T-helper 1 cell treated with Interleukin-12 subunit alpha and Interleukin-12 subunit beta and Interleukin-4 antibody, amounts not matched to agents 30 μg/mL and 1 μg/mL, for 36 hours (primary cell): ENCODE measurements at regions not wholly inside any gene's neighbourhood (a gene's known extent, or its start where the extent isn't known, plus 50 kb on each side); places are given as distances from the start of the nearest gene placed in this dataset.

Experiments
- H3K27ac Mint-ChIP-seq: one replicate; pipeline ENCODE4 v1.8.0; 2021; ENCODE audit warnings: mild to moderate bottlenecking, mixed read lengths
- H3K27me3 Mint-ChIP-seq: one replicate; pipeline ENCODE4 v1.8.0; 2021; ENCODE audit warnings: low read depth, mixed read lengths
- H3K36me3 Mint-ChIP-seq: one replicate; pipeline ENCODE4 v1.8.0; 2021; ENCODE audit warnings: low read depth, mixed read lengths
- H3K4me1 Mint-ChIP-seq: one replicate; pipeline ENCODE4 v1.8.0; 2021; ENCODE audit warnings: low read depth, mixed read lengths
- H3K4me3 Mint-ChIP-seq: one replicate; pipeline ENCODE4 v1.8.0; 2021; ENCODE audit warnings: mild to moderate bottlenecking, moderate library complexity, mixed read lengths
- H3K9me3 Mint-ChIP-seq: one replicate; pipeline ENCODE4 v1.8.0; 2021; ENCODE audit warnings: mixed read lengths

- Mint-ChIP-seq H3K9me3 (no peaks in the 10 kb centered on the region), H3K4me1 (peaks cover 4% of the 10 kb centered on the region), H3K27me3 (peaks cover 27% of the 10 kb centered on the region), H3K36me3 (no peaks in the 10 kb centered on the region), H3K27ac (no peak overlapping the region), H3K4me3 (no peak overlapping the region)
Measured at GRCh38 chr6:27076116-27076515, 171.4 kb upstream of the PRSS16 start.

GRCh38 chr6:27078734-27079357, 168.7 kb upstream of the PRSS16 start:
- peak overlapping the region; percentile 68 for H3K4me3 Mint-ChIP-seq
- no peaks in the 10 kb centered on the region for H3K36me3 Mint-ChIP-seq
- H3K27ac Mint-ChIP-seq, result no peak overlapping the region
- H3K4me1 Mint-ChIP-seq, result peaks cover 4% of the 10 kb centered on the region
- H3K27me3 Mint-ChIP-seq, result peaks cover 45% of the 10 kb centered on the region
- no peaks in the 10 kb centered on the region for H3K9me3 Mint-ChIP-seq

- no peak overlapping the region for H3K27ac Mint-ChIP-seq
- H3K4me3 Mint-ChIP-seq, result no peak overlapping the region
- H3K27me3 Mint-ChIP-seq, result peaks cover 46% of the 10 kb centered on the region
- peaks cover 4% of the 10 kb centered on the region for H3K4me1 Mint-ChIP-seq
- no peaks in the 10 kb centered on the region for H3K9me3 Mint-ChIP-seq
- H3K36me3 Mint-ChIP-seq, result no peaks in the 10 kb centered on the region
Measured at GRCh38 chr6:27081188-27081587, 166.3 kb upstream of the PRSS16 start.

- H3K9me3 Mint-ChIP-seq, result no peaks in the 10 kb centered on the region
- no peak overlapping the region for H3K27ac Mint-ChIP-seq
- H3K27me3 Mint-ChIP-seq, result peaks cover 40% of the 10 kb centered on the region
- no peaks in the 10 kb centered on the region for H3K36me3 Mint-ChIP-seq
- no peak overlapping the region for H3K4me3 Mint-ChIP-seq
- peaks cover 4% of the 10 kb centered on the region for H3K4me1 Mint-ChIP-seq
Measured at GRCh38 chr6:27081931-27082330, 165.6 kb upstream of the PRSS16 start.

- Mint-ChIP-seq H3K27ac (no peak overlapping the region), H3K4me1 (peaks cover 9% of the 10 kb centered on the region), H3K4me3 (no peak overlapping the region), H3K27me3 (peaks cover 56% of the 10 kb centered on the region), H3K36me3 (no peaks in the 10 kb centered on the region), H3K9me3 (no peaks in the 10 kb centered on the region)
Measured at GRCh38 chr6:27088068-27088467, 159.4 kb upstream of the PRSS16 start.

GRCh38 chr6:27091661-27092315, 155.7 kb upstream of the PRSS16 start:
- H3K4me3 Mint-ChIP-seq, result peak overlapping the region; percentile 78
- H3K4me1 Mint-ChIP-seq, result peaks cover 11% of the 10 kb centered on the region
- H3K27ac Mint-ChIP-seq, result no peak overlapping the region
- H3K36me3 Mint-ChIP-seq, result peaks cover 2% of the 10 kb centered on the region
- peaks cover 80% of the 10 kb centered on the region for H3K27me3 Mint-ChIP-seq
- H3K9me3 Mint-ChIP-seq, result peaks cover 5% of the 10 kb centered on the region

- Mint-ChIP-seq H3K4me1 (peaks cover 15% of the 10 kb centered on the region), H3K4me3 (peak overlapping the region; percentile 78), H3K27ac (no peak overlapping the region), H3K36me3 (peaks cover 2% of the 10 kb centered on the region), H3K27me3 (peaks cover 80% of the 10 kb centered on the region), H3K9me3 (peaks cover 9% of the 10 kb centered on the region)
Measured at GRCh38 chr6:27092316-27092692, 155.2 kb upstream of the PRSS16 start.

- Mint-ChIP-seq H3K4me1 (peaks cover 19% of the 10 kb centered on the region), H3K36me3 (peaks cover 2% of the 10 kb centered on the region), H3K4me3 (no peak overlapping the region), H3K27me3 (peaks cover 72% of the 10 kb centered on the region), H3K9me3 (peaks cover 20% of the 10 kb centered on the region), H3K27ac (no peak overlapping the region)
Measured at GRCh38 chr6:27095914-27096313, 151.6 kb upstream of the PRSS16 start.

GRCh38 chr6:27096834-27097511, 150.5 kb upstream of the PRSS16 start:
- Mint-ChIP-seq H3K27ac (no peak overlapping the region), H3K4me3 (peak overlapping the region; percentile 77), H3K9me3 (peaks cover 20% of the 10 kb centered on the region), H3K4me1 (peaks cover 16% of the 10 kb centered on the region), H3K36me3 (peaks cover 2% of the 10 kb centered on the region), H3K27me3 (peaks cover 64% of the 10 kb centered on the region)

GRCh38 chr6:27098956-27099355, 148.5 kb upstream of the PRSS16 start:
- H3K36me3 Mint-ChIP-seq, result peaks cover 2% of the 10 kb centered on the region
- H3K9me3 Mint-ChIP-seq, result peaks cover 20% of the 10 kb centered on the region
- H3K27me3 Mint-ChIP-seq, result peaks cover 48% of the 10 kb centered on the region
- H3K4me3 Mint-ChIP-seq, result no peak overlapping the region
- H3K4me1 Mint-ChIP-seq, result peaks cover 11% of the 10 kb centered on the region
- H3K27ac Mint-ChIP-seq, result no peak overlapping the region

- no peak overlapping the region for H3K4me3 Mint-ChIP-seq
- no peak overlapping the region for H3K27ac Mint-ChIP-seq
- peaks cover 2% of the 10 kb centered on the region for H3K36me3 Mint-ChIP-seq
- H3K4me1 Mint-ChIP-seq, result peaks cover 11% of the 10 kb centered on the region
- H3K27me3 Mint-ChIP-seq, result peaks cover 29% of the 10 kb centered on the region
- H3K9me3 Mint-ChIP-seq, result peaks cover 17% of the 10 kb centered on the region
Measured at GRCh38 chr6:27100921-27101320, 146.6 kb upstream of the PRSS16 start.

GRCh38 chr6:27101824-27102223, 145.7 kb upstream of the PRSS16 start:
- peaks cover 15% of the 10 kb centered on the region for H3K9me3 Mint-ChIP-seq
- no peaks in the 10 kb centered on the region for H3K36me3 Mint-ChIP-seq
- no peak overlapping the region for H3K27ac Mint-ChIP-seq
- peaks cover 8% of the 10 kb centered on the region for H3K4me1 Mint-ChIP-seq
- peaks cover 20% of the 10 kb centered on the region for H3K27me3 Mint-ChIP-seq
- H3K4me3 Mint-ChIP-seq, result no peak overlapping the region

- Mint-ChIP-seq H3K27me3 (peaks cover 9% of the 10 kb centered on the region), H3K9me3 (no peaks in the 10 kb centered on the region), H3K4me3 (no peak overlapping the region), H3K4me1 (no peaks in the 10 kb centered on the region), H3K27ac (no peak overlapping the region), H3K36me3 (no peaks in the 10 kb centered on the region)
Measured at GRCh38 chr6:27106382-27106781, 141.1 kb upstream of the PRSS16 start.

GRCh38 chr6:27111743-27112142, 135.8 kb upstream of the PRSS16 start:
- Mint-ChIP-seq H3K27me3 (peaks cover 5% of the 10 kb centered on the region), H3K27ac (no peak overlapping the region), H3K9me3 (peaks cover 16% of the 10 kb centered on the region), H3K36me3 (no peaks in the 10 kb centered on the region), H3K4me1 (peaks cover 2% of the 10 kb centered on the region), H3K4me3 (no peak overlapping the region)

- H3K27me3 Mint-ChIP-seq, result peaks cover 5% of the 10 kb centered on the region
- peaks cover 2% of the 10 kb centered on the region for H3K4me1 Mint-ChIP-seq
- peaks cover 16% of the 10 kb centered on the region for H3K9me3 Mint-ChIP-seq
- H3K36me3 Mint-ChIP-seq, result no peaks in the 10 kb centered on the region
- no peak overlapping the region for H3K27ac Mint-ChIP-seq
- no peak overlapping the region for H3K4me3 Mint-ChIP-seq
Measured at GRCh38 chr6:27112974-27113373, 134.5 kb upstream of the PRSS16 start.
